H1 (cell line): ENCODE measurements at regions not wholly inside any gene's neighbourhood (a gene's known extent, or its start where the extent isn't known, plus 50 kb on each side); places are given as distances from the start of the nearest gene placed in this dataset.

Source experiments
- CTCF ChIA-PET: fragments of 300-600 bp; sonication (Branson Sonifier 250); formaldehyde crosslinking; loops from one replicate; lab custom pipeline; 2021; ENCODE audit not compliant: partially characterized antibody; lab: Charles Lee
- POLR2A ChIA-PET: fragments of 300-600 bp; sonication (Branson Sonifier 250); formaldehyde crosslinking; loops from one replicate; lab custom pipeline; 2021; ENCODE audit warnings: inconsistent platforms; ENCODE audit not compliant: partially characterized antibody; lab: Charles Lee
- DNase-seq, 2 experiments: peaks; one replicate each; pipeline versions ENCODE4 v3.0.0 to v3.0.0-alpha.2; 2010 to 2022; ENCODE audit warnings: low spot score in 2 of 2, low read depth in 1 of 2, mixed read lengths in 1 of 2
- FAIRE-seq: peaks from 2 replicates; lab custom pipeline; 2011; peaks lifted over from hg19 to GRCh38; lab: Jason Lieb, UNC
- H2AFZ ChIP-seq: 2 replicates; pipeline ENCODE4 v1.8.1; 2012; ENCODE audit warnings: low read length, inconsistent platforms
- H2AK5ac ChIP-seq: 2 replicates; pipeline ENCODE4 v1.6.1; 2013; ENCODE audit warnings: low read depth, low read length
- H2BK120ac ChIP-seq: replicated peaks from 2 replicates; pipeline ENCODE3; 2013; ENCODE audit warnings: low read depth, low read length, inconsistent platforms
- H2BK12ac ChIP-seq: 2 replicates; pipeline ENCODE4 v1.6.1; 2013; ENCODE audit warnings: low read depth, low read length
- H2BK15ac ChIP-seq: 2 replicates; pipeline ENCODE4 v1.6.1; 2013; ENCODE audit warnings: low read length
- H2BK20ac ChIP-seq: 2 replicates; pipeline ENCODE4 v1.6.1; 2013; ENCODE audit warnings: low read length
- H2BK5ac ChIP-seq: 2 replicates; pipeline ENCODE4 v1.6.1; 2013; ENCODE audit warnings: low read depth, low read length
- H3K14ac ChIP-seq: 2 replicates; pipeline ENCODE4 v1.6.1; 2013; ENCODE audit warnings: inconsistent platforms; ENCODE audit not compliant: insufficient read length
- H3K18ac ChIP-seq: 2 replicates; pipeline ENCODE4 v1.6.1; 2013; ENCODE audit warnings: low read length; ENCODE audit errors: extremely low read depth
- H3K23ac ChIP-seq: 2 replicates; pipeline ENCODE4 v1.6.1; 2013; ENCODE audit warnings: inconsistent platforms; ENCODE audit not compliant: insufficient read length
- H3K23me2 ChIP-seq: 2 replicates; pipeline ENCODE4 v1.6.1; 2013; ENCODE audit warnings: low read depth, low read length
- H3K27ac ChIP-seq: 2 replicates; pipeline ENCODE4 v1.6.1; 2011; ENCODE audit warnings: low read depth, low read length, inconsistent platforms
- H3K27me3 ChIP-seq, 4 experiments: replicated peaks in 1 of 4; 1 replicate in 1 of 4; 2 replicates in 3 of 4; pipeline versions ENCODE4 v1.6.1 to v1.8.1; 2011 to 2013; ENCODE audit warnings: low read length in 3 of 4, mild to moderate bottlenecking in 3 of 4, inconsistent platforms in 2 of 4, mixed read lengths in 2 of 4, moderate library complexity in 1 of 4; ENCODE audit not compliant: control insufficient read depth in 3 of 4, insufficient read depth in 3 of 4; ENCODE audit errors: extremely low read depth in 1 of 4
- H3K36me3 ChIP-seq, 4 experiments: 2 replicates each; pipeline versions ENCODE4 v1.6.1 to v1.8.1; 2011 to 2013; ENCODE audit warnings: mild to moderate bottlenecking in 4 of 4, low read length in 3 of 4, moderate library complexity in 2 of 4, control low read depth in 1 of 4, inconsistent platforms in 1 of 4; ENCODE audit not compliant: insufficient read depth in 4 of 4, control insufficient read depth in 2 of 4
- H3K4ac ChIP-seq: replicated peaks from 2 replicates; pipeline ENCODE3; 2013; ENCODE audit warnings: low read length, low read depth, mixed read lengths, inconsistent platforms; ENCODE audit not compliant: insufficient read length
- H3K4me1 ChIP-seq, 4 experiments: replicated peaks in 1 of 4; 1 replicate in 1 of 4; 2 replicates in 3 of 4; pipeline versions ENCODE4 v1.6.1 to v1.8.1; 2011 to 2013; ENCODE audit warnings: low read length in 3 of 4, inconsistent platforms in 2 of 4, mixed read lengths in 1 of 4; ENCODE audit not compliant: insufficient read depth in 4 of 4, control insufficient read depth in 3 of 4
- H3K4me2 ChIP-seq, 2 experiments: 2 replicates each; pipeline versions ENCODE4 v1.6.1 to v1.8.1; 2011 to 2013; ENCODE audit warnings: low read depth in 2 of 2, low read length in 2 of 2, control low read depth in 1 of 2, inconsistent platforms in 1 of 2, mild to moderate bottlenecking in 1 of 2; ENCODE audit not compliant: insufficient read depth in 1 of 2
- H3K4me3 ChIP-seq, 4 experiments: fragments of 200-600, 300-600 bp in 1 of 4; sonication (generic), shearing (Covaris generic), sonication (Bioruptor Twin) in 1 of 4; 2 replicates each; pipeline versions ENCODE4 v1.5.1 to v1.8.1; 2011 to 2016; ENCODE audit warnings: low read length in 4 of 4, low read depth in 3 of 4, control low read depth in 2 of 4, inconsistent platforms in 2 of 4, mild to moderate bottlenecking in 2 of 4, mixed read lengths in 1 of 4, moderate library complexity in 1 of 4; ENCODE audit not compliant: insufficient read depth in 2 of 4; ENCODE audit errors: extremely low read depth in 1 of 4
- H3K56ac ChIP-seq: replicated peaks from 2 replicates; pipeline ENCODE3; 2013; ENCODE audit warnings: low read depth, mild to moderate bottlenecking, mixed read lengths, low read length, inconsistent platforms; ENCODE audit not compliant: insufficient read length
- H3K79me1 ChIP-seq: 2 replicates; pipeline ENCODE4 v1.6.1; 2013; ENCODE audit warnings: low read depth, low read length, control low read depth
- H3K79me2 ChIP-seq, 2 experiments: 2 replicates each; pipeline versions ENCODE4 v1.6.1 to v1.8.1; 2012 to 2013; ENCODE audit warnings: low read length in 2 of 2, mild to moderate bottlenecking in 2 of 2, inconsistent platforms in 1 of 2; ENCODE audit not compliant: insufficient read depth in 2 of 2, control insufficient read depth in 1 of 2
- H3K9ac ChIP-seq, 4 experiments: replicated peaks in 1 of 4; 1 replicate in 1 of 4; 2 replicates in 3 of 4; pipeline versions ENCODE4 v1.6.1 to v1.8.1; 2011 to 2013; ENCODE audit warnings: low read depth in 3 of 4, low read length in 3 of 4, control low read depth in 2 of 4, mild to moderate bottlenecking in 2 of 4, moderate library complexity in 2 of 4, inconsistent platforms in 1 of 4; ENCODE audit errors: extremely low read depth in 1 of 4
- H3K9me3 ChIP-seq, 2 experiments: 2 replicates each; pipeline versions ENCODE4 v1.6.1 to v1.8.1; 2012 to 2013; ENCODE audit warnings: mild to moderate bottlenecking in 2 of 2, moderate library complexity in 2 of 2, control low read depth in 1 of 2, inconsistent platforms in 1 of 2, low read depth in 1 of 2, low read length in 1 of 2, mixed read lengths in 1 of 2; ENCODE audit not compliant: insufficient read depth in 2 of 2
- H4K20me1 ChIP-seq, 2 experiments: replicated peaks in 1 of 2; 2 replicates each; pipeline versions ENCODE3 to v1.8.1; 2011 to 2013; ENCODE audit warnings: inconsistent platforms in 2 of 2, low read length in 2 of 2, mild to moderate bottlenecking in 1 of 2; ENCODE audit not compliant: insufficient read depth in 2 of 2, control insufficient read depth in 1 of 2
- H4K5ac ChIP-seq: 2 replicates; pipeline ENCODE4 v1.6.1; 2013; ENCODE audit warnings: low read length, low read depth, mixed read lengths, inconsistent platforms; ENCODE audit not compliant: insufficient read length
- H4K8ac ChIP-seq: 2 replicates; pipeline ENCODE4 v1.8.0; 2013; ENCODE audit warnings: mild to moderate bottlenecking, moderate library complexity, low read length, inconsistent platforms; ENCODE audit not compliant: insufficient read depth; ENCODE audit errors: extremely low read depth
- H4K91ac ChIP-seq: replicated peaks from 2 replicates; pipeline ENCODE3; 2013; ENCODE audit warnings: low read length, mixed read lengths, inconsistent platforms; ENCODE audit not compliant: insufficient read length
- GABPA ChIP-seq: IDR thresholded peaks from 2 replicates; pipeline ENCODE4 v1.6.1; 2011; ENCODE audit warnings: mild to moderate bottlenecking, low read length, moderate library complexity, borderline replicate concordance; ENCODE audit not compliant: insufficient read depth
- TBP ChIP-seq: IDR thresholded peaks from 2 replicates; pipeline ENCODE4 v1.6.1; 2011; ENCODE audit warnings: low read depth, low read length, improper control_type of control experiment
- WGBS, 2 experiments: shearing (Covaris generic) in 1 of 2; methylation state at CpG; one replicate each; pipeline versions ENCODE4 v1.1.6 to v1.1.7; 2013 to 2015; ENCODE audit warnings: low lambda C conversion rate in 2 of 2, mixed read lengths in 2 of 2, inconsistent platforms in 1 of 2, low coverage in 1 of 2, missing lambda C conversion rate in 1 of 2; ENCODE audit not compliant: insufficient replicate concordance in 2 of 2, insufficient coverage in 1 of 2, insufficient read length in 1 of 2; ENCODE audit errors: extremely low coverage in 1 of 2, missing lambda C conversion rate in 1 of 2; 5-methylcytosine and 5-hydroxymethylcytosine counted together

GRCh38 chr21:20110368-20110767 is 887.8 kb upstream of the NCAM2 start:
- no peaks in the 10 kb centered on the region for H3K79me2 ChIP-seq
- POLR2A ChIA-PET: no interaction called here
- H2AK5ac ChIP-seq: no peak overlapping the region
- no peak for FAIRE-seq
- H3K23me2 ChIP-seq: no peaks in the 10 kb centered on the region
- H3K27ac ChIP-seq: no peak overlapping the region
- H3K36me3 ChIP-seq: no peaks in the 10 kb centered on the region
- H2AFZ ChIP-seq: no peak overlapping the region
- H4K5ac ChIP-seq: no peak overlapping the region
- no peaks in the 10 kb centered on the region for H3K27me3 ChIP-seq
- H3K4ac ChIP-seq: no peak overlapping the region
- H4K8ac ChIP-seq: no peak overlapping the region
- no peaks in the 10 kb centered on the region for H4K20me1 ChIP-seq
- 94% methylated on average over 2 of the region's 2 CpGs; no CpG with 5 or more reads in 1 of the 2 experiments for WGBS, 2 experiments
- H3K56ac ChIP-seq: no peak overlapping the region
- no peak overlapping the region for H3K9ac ChIP-seq
- H3K23ac ChIP-seq: no peak overlapping the region
- H2BK20ac ChIP-seq: no peak overlapping the region
- no peak overlapping the region for H4K91ac ChIP-seq
- H2BK120ac ChIP-seq: no peak overlapping the region
- H3K14ac ChIP-seq: no peak overlapping the region
- H3K4me2 ChIP-seq: no peak overlapping the region
- H2BK15ac ChIP-seq: no peak overlapping the region
- no peaks in the 10 kb centered on the region for H3K79me1 ChIP-seq
- no peak overlapping the region for H2BK12ac ChIP-seq
- H3K4me3 ChIP-seq: no peak overlapping the region
- no peak overlapping the region for H3K18ac ChIP-seq
- CTCF ChIA-PET: interaction anchor here (0.7 kb wide), 1 partner anchor 181 kb away, joined by 3 read pairs; no protein-coding TSS in a partner anchor
- H3K9me3 ChIP-seq: no peaks in the 10 kb centered on the region
- H3K4me1 ChIP-seq: no peaks in the 10 kb centered on the region
- no peak overlapping the region for H2BK5ac ChIP-seq
- no peak for DNase-seq
- TF ChIP-seq GABPA: no peak
- no peak for TF ChIP-seq TBP
